Stimulated activated CD4-positive, alpha-beta T cell treated with anti-CD3 and anti-CD28 coated beads, TNF-alpha, amount 100 ng/mL, for 1 hour (primary cell): ENCODE measurements at regions not wholly inside any gene's neighbourhood (a gene's known extent, or its start where the extent isn't known, plus 50 kb on each side); places are given as distances from the start of the nearest gene placed in this dataset.

Experiments
- DNase-seq, 3 donors: peaks; one replicate each; pipeline ENCODE4 v3.0.0-alpha.2; 2020; ENCODE audit warnings: low read depth in 3 of 3, low spot score in 1 of 3

DNA sequence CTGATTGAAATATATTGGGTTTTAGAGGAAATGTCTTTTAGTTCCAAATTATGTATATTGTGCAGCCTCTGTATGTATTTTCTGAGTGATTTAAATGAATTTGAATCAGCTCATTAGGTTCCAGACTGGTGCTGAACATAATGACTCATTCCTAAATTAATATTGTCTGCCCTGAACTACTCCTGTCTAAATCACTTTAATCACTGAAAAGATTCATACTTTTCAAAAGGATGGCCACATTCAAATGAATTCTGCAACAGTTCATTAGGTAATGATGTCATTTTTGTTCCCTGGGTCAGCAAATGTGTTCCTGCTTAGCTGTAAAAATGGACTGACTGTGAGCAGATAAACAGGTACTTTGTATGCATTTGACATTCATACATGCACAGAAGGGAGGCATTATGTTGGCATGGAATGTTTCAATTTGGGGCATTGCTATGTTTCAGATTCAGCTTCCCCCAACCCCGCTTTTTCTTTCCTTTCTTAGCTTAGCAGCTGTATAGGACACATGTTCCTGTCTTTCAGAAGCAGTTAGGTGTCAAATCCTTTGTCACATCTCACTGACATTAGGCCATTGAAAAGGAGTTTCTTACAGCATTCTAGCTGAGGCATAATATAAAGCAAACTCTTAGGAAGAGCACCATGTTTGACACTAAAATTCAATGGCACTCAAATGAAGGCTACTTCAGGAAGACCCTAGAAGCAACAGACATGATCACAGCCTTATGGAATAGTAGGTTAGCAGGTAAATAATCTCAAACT is 318.5 kb upstream of the ARPP21 start:
- DNase-seq: no peak

GRCh38 chr3:35322070-35322469 is 317.3 kb upstream of the ARPP21 start:
- DNase-seq: no peak

DNA sequence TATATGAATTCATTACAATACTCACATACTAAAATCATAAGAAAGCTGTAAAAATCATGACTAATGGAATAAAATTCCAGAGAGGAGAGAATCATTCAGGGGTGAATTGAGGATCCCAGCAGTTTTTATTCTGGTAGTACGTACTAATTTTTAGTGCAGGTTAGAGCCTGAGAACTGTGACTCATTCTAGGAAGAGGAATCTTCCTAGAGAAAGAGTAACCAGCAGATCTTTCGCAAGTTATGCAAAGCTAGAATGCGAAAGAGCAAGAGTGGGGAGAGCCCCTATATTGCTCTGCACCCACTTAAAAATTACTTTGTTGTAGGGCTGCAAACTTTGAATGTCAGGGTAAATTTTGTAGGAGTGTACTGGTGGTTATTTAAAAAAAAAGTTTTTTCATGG is 303.6 kb upstream of the ARPP21 start:
- no peak for DNase-seq

GRCh38 chr3:35336601-35337000 is 302.7 kb upstream of the ARPP21 start:
- DNase-seq: no peak

GRCh38 chr3:35338186-35338585 is 301.1 kb upstream of the ARPP21 start:
- no peak for DNase-seq

GRCh38 chr3:35380196-35380595 is 259.1 kb upstream of the ARPP21 start:
- no peak for DNase-seq

DNA sequence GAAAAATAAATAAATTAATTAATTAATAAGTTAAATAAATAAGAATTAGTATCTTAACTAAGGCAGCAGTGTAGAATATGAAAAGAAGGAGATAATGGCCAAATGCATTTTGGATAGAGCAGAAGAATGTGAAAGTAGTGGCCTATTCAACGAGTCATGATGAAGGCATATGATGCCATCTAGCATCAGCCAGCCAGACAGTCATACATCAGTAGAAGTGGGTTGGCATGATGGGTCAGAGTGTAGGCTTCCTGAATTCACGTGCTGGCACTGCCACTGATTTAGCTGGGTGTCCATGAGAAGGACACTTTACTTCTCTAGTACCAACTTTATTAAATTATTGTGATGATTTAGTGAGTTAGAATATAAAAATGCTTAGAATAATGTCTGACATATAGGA is 256.1 kb upstream of the ARPP21 start:
- DNase-seq: no peak

GRCh38 chr3:35383719-35384555 is 255.4 kb upstream of the ARPP21 start:
- DNase-seq: no peak

- no peak for DNase-seq
Measured at GRCh38 chr3:35385271-35385670, 254.1 kb upstream of the ARPP21 start.

DNA sequence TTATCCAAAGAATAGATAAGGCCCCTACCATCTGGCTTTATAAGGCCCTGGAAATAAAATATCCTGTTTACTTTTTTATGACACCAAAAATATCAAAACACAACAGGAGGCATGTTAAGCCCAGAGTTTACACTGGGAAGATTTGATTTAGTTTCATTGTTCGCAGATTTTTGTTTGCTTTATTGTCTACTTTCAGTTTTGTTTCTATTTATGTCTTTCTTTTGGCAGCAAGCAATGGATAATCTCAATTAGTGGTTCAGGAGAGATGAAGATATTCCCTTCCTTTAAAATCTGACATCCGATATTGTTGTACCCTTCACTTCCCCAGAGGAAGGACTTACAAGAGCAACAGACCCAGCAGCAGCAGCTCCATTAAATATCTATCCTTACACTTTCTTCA is 249.4 kb upstream of the ARPP21 start:
- DNase-seq: no peak

- DNase-seq: no peak
Measured at GRCh38 chr3:35392187-35392586, 247.1 kb upstream of the ARPP21 start.

GRCh38 chr3:35393901-35394799 is 245.2 kb upstream of the ARPP21 start:
- DNase-seq: no peak

DNA sequence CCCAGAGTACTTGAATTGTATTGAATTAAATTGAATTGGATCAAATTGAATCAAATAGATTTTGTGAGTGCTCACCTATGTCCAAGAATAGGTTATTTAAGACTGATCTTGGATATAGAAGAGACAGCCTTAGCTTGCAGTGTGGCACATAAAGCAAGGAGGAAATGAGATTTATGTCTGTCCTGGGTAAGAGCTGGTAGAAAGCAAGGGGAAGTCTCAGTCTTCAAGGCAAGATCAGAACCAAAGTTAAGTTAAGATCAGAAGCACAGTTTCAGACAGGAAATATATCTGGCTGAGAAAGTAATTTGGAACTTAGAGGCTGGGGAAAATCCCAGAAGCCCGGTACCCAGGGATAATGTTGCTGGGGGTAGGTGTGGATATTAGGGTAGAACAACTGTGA is 244.4 kb upstream of the ARPP21 start:
- DNase-seq: no peak

DNA sequence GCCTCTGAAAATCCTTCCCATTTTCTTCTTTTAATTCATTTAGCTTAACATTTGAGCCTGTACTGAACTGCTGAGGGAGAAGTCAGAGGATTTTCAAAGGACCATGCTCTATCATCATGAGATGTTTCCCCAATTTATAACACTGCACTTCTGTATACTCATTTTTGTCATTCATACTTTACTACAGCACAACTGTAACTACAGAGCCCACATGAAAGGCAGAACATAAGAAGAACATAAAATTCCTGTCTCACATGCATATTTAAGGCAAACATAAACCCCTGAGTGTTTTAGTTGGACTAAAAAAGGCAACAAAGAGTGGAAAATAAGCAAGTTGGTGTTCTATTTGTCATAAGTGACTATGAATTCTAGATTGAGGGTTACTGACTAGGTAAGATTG is 237.7 kb upstream of the ARPP21 start:
- no peak for DNase-seq

GRCh38 chr3:35404571-35404970 is 234.8 kb upstream of the ARPP21 start:
- DNase-seq: no peak

DNA sequence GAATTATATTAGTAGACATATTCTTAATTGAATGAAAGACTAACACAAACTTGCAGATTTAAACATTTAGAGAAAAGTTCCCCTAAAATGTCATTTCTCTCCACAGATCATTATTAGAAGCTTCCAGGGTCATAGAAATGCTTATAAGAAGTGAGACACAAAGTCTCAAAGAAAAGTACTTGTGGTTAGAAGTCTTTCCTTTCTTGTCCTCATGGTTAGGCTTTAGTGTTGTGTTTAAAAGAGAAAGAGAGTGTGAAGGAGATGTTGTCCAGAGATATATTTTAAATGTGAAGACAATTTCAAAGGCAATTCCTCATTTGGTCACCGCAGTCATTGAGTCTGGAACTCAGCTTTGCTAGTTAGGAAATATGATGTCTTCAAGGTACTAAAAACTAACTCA is 230.4 kb upstream of the ARPP21 start:
- DNase-seq: no peak

- no peak for DNase-seq
Measured at GRCh38 chr3:35409991-35410390, 229.3 kb upstream of the ARPP21 start.

- DNase-seq: no peak
Measured at GRCh38 chr3:35413483-35413882, 225.8 kb upstream of the ARPP21 start.

DNA sequence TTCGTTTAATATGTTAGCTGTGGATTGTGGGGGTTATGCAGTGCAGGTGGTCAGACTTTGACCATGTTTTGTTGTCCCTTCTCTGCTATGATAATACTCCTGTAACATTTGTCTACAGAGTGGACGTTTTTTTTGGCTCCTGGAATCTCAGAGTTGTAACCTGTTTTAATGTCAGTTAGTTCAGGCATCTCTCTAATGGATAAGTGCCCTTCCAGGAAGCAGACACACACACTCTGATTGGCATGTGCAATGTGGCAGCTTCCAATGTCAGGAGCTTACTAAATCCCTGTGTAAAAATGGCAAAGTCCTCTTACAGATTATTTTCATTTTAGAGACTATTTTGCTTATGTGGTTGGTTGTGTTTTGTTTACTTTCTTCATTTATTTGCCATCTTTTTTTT is 222.2 kb upstream of the ARPP21 start:
- no peak for DNase-seq

DNA sequence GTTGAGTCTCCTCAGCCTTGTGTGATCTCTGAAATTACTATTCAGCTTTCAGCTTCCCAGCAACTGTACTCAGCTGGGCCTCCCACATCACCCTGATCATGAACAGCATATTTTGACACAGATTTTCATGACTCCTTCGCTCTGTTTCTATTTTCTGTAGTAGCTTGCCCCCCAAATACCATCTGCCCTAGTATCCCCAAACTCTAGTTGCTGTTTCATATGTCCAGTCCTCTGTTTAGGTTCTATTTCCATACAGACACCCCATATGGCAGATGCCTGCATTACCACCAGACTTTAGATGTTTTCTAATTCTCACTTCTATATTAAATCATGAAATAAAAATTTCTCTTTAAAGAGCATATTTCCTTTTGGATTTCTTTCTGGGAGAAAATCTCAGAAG is 217.2 kb upstream of the ARPP21 start:
- DNase-seq: no peak

DNA sequence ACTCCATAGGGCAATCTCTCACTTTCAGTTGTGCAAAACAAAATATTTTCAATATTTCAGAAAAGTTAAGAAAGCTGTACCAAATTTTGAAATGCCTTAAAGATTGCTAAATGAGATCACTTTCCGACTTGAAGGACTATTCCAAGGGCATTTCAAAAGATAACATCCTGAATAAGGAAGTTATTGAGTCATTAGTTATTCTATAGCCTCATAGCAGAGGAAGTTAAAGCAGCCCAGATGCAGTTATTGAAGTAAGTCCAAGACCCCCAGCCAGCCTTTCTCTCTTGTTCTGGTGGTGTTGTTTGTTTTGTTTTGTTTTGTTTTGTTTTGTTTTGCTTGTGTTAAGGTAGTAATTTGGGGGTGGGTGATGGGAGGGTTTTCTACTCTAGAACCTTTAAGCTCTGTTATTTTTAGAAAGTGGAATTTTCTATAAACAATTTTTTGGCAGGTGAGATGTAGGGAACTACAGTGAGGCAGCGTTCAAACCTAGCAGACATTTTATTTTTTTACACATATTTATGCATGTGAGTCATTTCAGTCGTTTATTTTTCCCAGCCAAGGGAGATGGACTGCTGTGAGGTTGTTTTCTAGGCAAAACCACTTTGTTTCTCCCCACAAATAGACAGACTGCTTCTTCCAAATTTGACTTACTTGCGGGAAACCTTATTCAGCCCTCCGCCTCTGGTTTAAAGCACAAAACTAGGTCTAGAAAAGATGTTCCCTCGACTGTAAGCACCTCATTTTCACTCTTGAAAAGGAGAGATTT is 216.3 kb upstream of the ARPP21 start:
- DNase-seq: no peak
